CD4-positive, alpha-beta T cell treated with Interleukin-4 for 1 hour (primary cell): ENCODE measurements at regions not wholly inside any gene's neighbourhood (a gene's known extent, or its start where the extent isn't known, plus 50 kb on each side); places are given as distances from the start of the nearest gene placed in this dataset.
"Not testable (repeated sequence)": the region's sequence is repeated elsewhere in the genome, so short reads cannot be mapped to it uniquely, and the experiment has no call there.

Source experiments
- DNase-seq, 2 donors: peaks; one replicate each; pipeline ENCODE4 v3.0.0-alpha.2; 2020 to 2022

DNA sequence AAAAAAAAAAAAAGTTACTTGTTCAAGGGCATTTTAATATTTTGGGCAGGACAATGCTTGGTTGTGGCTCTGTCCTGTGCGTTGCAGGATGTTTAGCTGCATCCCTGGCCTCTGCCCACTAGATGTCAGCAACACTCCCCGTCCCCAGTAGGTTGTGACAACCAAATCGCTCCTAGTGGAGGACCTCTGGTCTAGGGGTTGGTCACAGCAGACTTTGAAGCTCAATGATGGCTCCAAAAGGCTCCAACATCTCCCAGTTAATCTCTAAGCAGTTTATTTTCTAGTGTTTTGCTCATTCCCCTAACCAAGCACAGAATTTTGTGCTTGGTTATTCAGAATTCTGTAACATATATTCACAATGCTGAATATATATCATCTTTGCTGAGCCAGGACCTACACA lies 67.0 kb downstream of the CHRNA1 start:
- peak; percentile 66 to 67 for DNase-seq

DNA sequence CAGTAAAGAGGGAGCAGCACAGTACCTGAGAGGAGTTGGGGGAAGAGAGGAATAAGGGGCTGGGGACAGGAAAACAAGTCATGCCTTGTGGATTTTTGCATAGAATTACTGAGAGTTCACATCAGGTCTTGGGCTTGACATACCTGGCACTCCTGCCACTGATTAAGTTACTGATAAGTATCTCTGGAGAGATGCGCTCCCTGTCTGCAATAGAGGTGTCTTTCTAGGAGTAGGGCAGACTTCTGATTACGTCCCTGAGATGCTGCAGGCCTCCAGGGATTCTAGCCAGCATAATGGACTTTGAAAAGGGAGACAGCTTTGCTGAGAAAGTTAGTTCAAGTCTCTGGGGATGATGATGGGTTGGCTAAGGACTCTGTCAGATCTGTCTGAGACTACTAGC lies 69.4 kb downstream of the CHRNA1 start:
- no peak for DNase-seq

DNA sequence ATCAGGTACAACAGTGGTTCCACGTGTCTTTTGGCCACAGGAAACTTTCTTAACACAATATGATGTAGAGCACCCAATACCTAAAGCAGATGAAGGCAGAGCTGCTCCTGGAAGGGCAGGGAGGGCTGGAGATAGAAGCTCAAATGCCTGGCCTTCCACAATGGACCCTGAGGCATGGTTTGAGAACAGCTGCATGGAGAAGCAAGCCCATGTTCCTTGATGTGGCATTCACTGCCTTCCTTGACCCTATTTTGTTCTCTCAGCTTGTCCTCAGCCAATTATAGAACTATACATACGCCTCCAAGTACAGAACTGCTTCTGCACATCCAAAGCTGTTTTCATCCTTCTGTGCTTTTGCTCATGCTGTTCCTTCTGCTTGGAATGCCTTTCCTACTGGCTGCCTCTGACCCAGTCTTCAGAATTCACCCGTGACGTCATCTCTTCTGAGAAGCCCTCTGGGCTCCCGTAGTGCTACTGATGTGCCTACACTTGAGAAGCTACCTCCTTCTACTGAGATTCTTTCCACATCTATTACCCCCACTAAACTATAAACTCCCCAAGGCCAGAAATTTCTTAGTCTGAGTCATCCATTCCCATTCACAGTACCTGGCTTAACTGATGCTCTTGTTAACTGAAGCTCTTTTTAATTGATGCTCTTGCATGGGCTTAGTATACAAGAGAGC lies 69.9 kb downstream of the CHRNA1 start:
- no peak for DNase-seq

DNA sequence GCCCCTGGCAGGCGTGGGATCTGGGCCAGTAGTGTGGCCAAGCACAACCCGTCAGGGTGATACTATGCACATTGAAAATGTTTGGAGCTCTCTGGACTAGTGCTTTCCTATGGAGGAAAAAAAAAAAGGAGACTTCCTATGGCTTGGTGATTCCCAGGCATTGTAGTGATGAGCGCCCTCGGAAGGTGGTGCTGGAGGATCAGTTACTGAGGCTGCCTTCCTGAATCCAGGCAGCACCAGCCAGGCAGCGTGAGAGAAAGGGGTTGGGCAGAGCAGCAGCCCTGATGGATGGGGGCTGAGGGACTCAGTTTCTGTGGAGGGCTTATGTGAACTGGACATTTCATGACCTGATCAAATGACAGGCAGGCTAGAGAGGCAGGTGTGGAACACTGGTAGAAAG lies 70.9 kb downstream of the CHRNA1 start:
- no peak for DNase-seq

DNA sequence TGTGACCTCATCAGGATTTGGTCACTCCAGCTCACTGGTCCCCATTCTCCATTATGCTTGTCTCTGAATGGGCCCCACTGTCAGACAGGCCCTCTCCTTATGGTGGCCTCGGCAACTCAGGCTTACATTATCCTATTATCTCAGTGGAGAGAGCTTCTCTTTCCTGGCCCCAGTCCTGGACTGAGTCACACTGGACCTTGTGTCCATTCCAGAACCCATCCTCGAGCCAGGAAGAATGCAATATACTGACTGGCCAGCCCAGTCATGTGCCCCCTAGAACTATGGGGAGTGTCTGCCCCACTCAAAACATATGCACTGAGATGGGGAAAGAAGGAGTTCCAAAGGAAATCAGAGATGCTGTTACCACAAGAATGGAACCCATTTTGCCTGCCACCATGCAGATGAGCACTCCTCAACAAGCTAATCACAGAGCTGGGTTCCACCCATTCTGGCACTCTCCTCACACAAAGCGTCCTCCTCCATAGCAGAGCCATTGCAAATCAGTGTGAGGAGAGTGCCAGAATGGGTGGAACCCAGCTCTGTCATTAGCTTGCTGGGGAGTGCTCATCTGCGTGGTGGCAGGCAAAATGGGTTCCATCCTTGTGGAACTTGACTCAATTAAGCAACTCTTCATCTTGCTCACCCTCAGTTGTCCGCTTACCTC lies 71.9 kb downstream of the CHRNA1 start:
- DNase-seq, result no peak

DNA sequence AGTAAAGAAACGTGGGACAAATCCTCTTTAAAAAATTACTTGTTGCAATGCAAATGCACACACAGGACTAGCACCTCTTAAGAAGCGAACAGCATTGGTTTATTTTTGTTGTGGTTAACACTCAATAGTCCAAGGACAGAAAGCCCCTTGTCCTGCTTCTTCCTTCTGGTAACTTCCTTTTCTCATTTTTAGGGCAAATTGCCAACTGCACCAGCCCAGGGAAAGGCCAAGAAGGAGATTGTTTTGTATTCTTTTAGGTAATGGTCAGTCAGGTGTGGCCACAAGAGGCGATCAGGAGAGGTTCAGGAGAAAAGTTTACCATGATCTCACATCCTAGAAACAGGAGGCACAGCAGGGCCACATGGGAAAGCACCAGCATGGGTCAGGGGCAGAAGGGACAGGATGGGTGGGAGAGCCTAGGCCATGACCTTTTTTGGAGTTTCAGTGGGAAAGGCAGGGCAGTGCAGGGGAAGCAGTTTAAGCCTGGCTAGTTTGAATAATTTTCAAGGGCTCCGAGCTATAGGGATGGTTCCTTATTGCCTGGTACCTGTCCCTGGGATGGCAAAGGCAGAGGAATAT lies 73.0 kb downstream of the CHRNA1 start:
- DNase-seq, result no peak

DNA sequence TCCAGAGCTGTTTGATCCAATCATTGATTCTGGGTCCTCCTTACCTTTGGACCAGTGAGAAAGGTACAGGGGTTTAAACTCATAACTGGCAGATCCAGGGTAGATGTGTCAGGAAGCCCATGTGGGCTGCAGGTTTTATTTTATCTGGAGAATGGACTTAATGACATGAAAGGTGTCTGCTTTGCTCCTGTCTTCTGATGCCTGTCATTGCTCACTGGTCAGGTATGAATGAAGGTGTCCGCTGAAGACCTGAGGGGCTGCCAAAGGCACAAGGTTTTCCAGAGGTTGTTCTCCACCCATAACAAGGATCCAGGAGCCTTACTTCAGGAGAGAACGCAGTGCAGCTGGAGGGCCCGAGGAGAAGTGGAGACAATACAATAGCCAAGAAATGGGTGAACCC lies 74.2 kb downstream of the CHRNA1 start:
- no peak for DNase-seq

DNA sequence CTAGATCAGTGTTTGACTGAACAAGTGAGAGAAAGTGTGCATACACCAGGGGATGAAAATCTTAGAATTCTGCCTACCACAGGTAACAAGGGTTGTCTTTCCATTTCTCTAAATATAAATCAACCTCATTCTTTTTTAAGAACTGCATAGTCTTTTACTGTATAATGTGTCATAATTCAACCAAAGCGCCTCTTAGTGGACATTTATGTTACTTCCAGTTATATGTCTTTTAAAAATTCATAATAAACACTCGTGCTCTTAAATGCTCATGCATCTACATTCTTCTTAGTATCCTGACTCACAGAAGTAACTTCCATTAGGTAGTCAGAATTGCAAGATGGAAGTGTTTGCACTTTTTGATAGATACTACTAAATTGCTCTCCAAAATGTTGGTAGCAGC lies 76.2 kb downstream of the CHRNA1 start:
- DNase-seq, result peak in 1 of 2 donors; percentile 63

DNA sequence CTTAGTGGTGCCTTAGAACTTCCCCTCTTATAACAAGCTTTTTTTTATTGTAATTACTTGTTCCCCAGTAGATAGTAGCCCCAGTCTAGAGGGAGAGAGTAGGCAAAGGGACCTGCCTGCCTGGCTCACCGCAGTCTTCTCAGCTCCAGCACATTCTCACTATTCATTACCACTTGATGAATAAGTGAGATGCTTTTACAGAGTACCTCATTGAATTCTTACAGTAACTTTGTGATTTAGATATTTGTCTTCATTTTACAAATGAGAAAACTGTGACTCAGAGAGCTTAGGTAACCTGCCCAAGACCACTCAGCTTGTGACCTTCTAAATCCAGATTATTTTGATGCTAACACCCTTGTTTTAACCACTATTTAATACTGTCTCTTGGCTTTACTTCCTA lies 77.8 kb downstream of the CHRNA1 start:
- DNase-seq, result no peak

DNA sequence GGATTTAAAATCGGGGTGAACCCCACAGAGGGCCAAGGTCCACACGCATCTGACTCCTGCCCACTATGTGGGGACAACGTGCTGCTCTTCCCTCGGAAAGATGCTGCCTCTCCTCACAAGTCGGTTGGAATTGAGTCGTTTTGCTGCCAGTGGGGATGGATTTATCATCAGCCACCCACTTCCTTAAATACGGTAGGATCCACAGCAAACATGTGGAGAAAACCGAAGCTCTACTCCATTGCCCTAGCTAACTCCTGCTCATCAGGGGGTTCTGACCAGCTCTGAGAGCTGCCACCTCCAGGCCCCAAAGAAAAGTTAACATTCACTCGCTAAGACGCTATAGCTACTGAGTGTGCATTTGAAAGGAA lies 80.9 kb downstream of the CHRNA1 start:
- DNase-seq, result peak; percentile 26 to 41

DNA sequence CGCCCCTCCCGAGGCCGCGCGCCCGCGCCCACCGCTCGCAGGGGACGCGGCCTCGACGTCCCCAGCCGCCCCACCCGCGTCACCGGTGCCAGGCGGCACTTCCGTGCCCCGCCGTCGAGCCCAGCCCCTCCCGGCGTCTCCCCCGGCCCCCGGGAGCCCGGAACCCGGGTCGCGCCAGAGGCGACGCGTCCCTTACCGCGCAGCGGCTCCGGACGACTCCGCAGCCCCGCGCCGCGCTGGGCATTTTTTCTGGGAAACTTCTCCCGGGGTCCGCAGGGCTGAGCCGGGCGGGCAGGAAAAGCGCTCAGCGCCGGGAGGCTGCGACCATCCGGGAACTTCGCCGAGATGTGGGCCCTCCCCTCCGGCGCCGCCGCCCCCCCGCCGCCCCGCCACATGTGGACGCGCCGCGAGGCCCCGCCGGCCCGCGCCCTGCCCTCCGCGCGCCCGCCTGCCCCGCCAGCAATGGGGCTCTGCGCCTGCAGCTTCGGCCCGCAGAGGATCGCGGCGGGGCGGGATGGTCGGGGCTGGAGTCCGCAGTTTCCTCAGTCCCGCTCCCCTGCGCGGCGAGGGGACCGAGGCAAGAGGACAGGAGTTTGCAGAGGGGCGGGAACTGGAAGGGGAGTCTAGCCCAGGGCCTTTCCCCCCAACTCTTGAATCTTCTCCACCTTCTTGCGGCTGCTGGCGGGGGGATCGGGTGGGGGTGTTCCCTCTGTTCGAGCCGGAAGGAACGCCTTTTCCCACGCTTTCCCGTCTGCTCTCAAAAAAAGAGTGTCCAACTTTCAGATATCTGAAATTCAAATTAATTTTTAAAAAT lies 81.5 kb downstream of the CHRNA1 start:
- peak; percentile 52 to 67 for DNase-seq

DNA sequence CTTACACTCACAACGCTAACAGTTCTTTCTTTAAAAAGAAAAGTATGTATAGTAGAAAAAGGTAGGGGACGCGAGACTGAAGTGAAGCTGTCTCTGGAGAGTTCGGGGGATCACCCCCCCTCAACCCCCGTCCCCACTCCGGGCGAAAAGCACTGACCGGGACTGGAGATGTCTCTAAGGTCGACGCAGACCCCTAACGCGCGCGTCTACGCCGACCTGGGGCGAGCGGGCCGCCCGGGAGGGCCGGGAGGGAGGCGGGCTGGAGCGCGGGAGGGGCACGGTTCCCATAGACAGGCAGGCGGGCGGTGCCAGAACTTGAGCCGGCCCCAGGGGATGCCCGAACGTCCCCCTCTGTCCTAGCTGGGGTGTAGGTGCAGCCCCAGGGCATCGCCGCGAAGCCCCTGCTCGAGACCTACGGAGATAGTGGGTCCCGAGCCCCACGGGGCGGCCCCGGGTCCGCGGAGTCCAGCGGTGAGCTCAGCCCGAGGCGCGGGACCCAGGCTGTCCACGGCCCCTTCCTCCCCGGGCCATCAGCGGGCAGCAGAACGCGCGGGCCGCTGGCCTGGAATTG lies 82.2 kb downstream of the CHRNA1 start:
- peak; percentile 19 to 40 for DNase-seq

DNA sequence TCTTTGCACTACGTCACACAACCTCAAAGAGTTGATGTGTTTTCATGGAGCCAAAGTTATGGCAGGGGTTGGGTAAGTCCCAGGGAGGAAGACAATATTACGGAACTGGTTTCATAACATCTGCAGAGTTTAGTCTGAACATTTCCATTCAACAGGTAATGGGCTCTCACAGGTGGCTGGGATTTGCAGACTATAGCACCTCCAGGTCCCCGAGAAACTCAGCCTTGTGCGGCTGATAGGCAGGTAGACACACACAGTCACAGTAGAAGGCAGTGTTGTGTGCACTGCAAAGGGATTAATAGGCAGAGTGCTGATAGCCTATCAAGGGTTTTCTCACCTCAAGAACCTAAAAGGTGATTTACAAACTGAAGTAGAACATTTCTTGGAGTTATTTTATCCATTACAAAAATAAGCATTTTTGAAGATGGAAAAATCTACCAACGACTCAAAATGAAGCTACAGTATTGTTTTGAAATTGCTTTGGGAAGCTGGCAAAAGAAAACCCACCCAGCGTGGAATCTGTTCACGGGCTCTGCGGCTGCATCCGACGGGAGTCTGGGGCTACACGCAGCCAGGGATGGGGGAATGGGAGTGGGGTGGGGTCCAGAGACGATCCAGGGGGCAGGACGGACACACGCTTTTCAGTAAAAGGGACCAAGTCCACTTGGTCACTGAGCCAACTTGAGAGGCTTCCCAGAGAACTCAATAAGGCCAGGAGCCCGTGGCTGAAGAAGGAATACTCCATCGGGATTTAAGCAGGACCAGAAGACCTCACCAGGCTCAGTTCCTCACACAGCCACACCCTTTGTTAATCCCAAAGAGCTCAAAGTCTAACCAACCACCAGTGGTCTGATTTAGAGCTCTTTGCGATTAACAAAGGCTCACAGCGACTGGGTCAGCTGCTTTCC lies 82.9 kb downstream of the CHRNA1 start:
- no peak for DNase-seq

DNA sequence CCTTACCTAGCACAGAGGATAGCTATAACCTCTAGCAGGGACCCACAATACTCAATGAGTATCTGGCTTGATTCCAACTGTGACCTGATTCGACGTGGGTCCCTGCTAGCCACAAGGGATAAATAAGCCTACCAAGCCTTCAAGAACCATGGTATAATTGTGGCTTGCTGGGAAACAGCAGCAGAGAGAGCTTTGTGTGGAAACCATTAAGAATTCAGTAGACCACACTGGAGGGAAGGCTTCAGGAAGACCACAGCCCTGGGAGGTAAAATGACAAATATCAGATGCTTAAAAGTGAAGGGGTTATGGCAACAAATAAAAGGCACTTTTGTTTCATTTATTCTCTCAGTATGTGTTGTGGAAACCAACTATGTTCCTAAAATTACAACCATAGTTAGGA lies 82.6 kb upstream of the WIPF1 start:
- no peak for DNase-seq

DNA sequence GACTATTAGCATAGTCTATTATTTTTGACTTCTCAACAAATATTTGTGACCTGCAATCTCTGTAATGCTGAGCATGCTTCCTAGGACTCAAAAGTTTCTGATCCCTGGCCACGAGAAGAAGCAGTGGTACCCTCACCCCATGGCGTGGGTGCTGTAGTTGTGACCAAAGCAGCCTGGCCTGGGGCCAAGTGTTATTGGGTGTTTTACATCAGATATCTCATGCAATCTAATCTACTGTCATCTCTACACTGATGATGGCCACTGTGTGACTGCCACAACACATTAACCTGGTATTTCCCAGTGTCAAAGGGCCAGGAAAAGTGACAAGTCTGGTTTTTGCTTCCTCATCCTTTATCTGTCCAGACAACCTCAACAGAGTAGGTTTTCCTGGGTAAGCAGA lies 80.8 kb upstream of the WIPF1 start:
- DNase-seq, result peak in 1 of 2 donors; percentile 17

DNA sequence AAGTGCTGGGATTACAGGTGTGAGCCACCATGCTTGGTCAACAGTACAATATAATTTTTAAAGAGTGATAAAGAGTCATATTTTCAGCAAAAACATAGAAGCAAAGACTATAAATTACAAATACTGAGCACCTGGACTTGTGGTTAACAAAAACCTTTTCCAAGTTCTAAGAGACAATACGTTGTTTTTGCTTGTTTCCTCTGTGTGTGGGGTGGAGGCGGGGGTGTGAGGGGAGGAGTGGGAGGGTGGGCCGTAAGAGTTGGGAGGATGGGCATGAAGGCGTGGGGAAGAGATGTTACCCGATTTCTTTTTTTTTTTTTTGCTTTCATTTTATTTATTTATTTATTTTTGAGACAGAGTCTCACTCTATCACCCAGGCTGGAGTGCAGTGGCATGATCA lies 78.0 kb upstream of the WIPF1 start:
- DNase-seq, result peak; percentile 22 to 53

DNA sequence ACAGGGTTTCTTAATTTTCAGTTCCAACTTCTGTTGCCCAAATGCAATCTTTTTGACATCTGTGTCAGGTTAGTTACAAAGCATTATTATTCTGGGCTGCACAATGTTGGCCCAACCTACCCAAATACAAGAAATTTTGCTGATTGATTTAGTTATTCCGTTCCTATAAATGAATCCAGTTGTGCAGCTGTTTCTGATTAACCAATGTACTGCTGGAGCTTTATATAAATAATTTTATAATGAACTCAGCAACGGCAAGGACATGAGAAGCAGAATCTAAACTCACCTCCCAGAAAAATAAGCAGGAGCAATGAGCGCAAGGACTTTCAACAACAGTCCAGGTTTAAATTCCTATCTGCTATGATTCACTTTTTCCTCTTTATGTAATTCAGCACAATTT lies 76.3 kb upstream of the WIPF1 start:
- DNase-seq, result no peak

DNA sequence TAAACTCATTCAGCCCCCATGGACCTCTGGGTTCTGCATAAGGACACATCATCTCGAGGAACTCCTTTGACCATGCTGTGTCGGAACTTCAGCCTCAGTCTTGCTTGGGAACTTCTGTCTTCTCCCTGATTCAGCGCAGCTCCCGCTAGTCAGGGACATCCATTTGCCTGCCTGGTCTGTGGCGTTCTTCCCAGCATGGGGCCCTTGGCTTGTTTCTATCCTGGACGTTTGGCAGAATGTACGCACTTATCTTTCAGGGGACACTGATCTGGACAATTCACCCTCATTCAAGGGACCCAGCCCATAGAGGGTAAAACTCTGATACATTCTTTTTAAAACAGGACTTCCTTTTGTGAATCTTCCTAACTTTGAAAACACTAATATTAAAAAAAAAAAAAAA lies 75.8 kb upstream of the WIPF1 start:
- DNase-seq, result no peak

DNA sequence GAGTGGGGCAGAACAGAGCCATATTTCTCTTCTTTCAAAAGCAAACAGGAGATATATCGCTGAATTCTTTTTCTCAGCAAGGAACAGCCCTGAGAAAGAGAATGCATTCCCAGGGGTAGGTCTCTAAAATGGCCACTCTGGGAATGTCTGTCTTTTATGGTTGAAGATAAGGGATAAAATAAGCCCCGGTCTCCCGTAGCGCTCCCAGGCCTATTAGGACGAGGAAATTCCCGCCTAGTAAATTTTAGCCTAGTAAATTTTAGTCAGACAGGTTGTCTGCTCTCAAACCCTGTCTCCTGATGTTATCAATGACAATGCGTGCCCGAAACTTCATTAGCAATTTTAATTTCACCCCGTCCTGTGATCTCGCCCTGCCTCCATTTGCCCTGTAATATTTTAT lies 73.9 kb upstream of the WIPF1 start:
- DNase-seq, result not testable (repeated sequence)

DNA sequence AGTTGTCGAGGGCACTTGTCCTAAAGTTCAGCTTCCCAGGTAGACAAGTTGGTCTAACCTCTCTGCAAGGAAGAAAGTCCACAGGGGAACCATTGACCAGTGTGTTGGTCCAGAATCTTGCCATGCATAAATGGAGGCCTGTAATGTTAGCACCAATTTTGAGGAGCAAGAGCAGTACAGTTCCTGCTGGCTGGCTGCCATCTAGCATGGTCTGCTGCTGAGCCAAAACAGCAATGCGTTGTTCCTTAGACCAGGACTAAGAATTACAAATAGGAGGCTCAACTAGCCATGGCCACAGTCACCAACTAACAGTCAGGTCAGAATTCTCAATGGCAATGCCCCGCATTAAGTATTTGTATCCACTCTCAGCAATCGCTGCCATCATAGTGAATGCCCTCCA lies 72.8 kb upstream of the WIPF1 start:
- no peak for DNase-seq

DNA sequence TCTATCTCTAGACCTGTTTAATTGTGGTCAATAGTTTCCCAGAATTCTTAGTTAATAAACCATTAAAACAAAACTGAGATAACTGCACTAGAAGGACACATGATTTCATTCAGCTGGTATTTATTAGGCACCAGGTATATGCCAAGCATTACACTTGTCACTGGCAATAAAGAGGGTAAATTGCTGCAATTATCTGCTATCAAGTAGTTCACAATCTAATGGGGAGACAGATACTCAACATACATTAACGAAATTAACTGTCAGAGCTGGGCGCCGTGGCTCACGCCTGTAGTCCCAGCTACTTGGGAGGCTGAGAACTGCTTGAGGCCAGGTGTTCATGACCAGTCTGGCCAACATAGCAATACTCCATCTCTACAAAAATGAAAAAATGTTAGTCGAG lies 71.7 kb upstream of the WIPF1 start:
- DNase-seq, result no peak

DNA sequence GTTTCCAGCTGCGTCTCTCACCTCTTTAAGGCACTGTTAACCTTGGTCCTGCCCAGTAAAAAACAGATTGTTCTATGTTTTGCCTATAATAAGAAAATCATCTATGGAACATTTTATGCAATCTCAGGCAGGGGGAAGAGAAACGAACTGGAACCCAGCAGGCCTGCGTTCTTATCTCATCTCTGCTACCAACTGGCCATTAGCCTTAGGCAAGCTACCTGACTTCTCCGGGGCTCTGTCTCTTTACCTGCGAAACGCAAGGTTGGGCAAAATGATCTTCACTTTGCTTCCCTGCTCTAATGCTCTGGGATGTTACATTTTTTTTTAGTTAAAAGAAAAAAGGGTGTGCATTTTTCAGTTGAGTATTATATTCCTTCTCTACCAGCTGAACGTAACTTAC lies 70.5 kb upstream of the WIPF1 start:
- DNase-seq, result no peak
